ENCODE measurements at regions not wholly inside any gene's neighbourhood (a gene's known extent, or its start where the extent isn't known, plus 50 kb on each side); places are given as distances from the start of the nearest gene placed in this dataset.
"Not testable (repeated sequence)": the region's sequence is repeated elsewhere in the genome, so short reads cannot be mapped to it uniquely, and the experiment has no call there.

GRCh38 chr7:65509368-65510186 lies 135.9 kb downstream of the ZNF92 start:
- no peak for DNase-seq

GRCh38 chr7:65510187-65510538 lies 136.5 kb downstream of the ZNF92 start:
- DNase-seq, result not testable (repeated sequence)

- DNase-seq, result not testable (repeated sequence)
These were observed 146.1 kb downstream of the ZNF92 start for GRCh38 chr7:65519751-65520150.

GRCh38 chr7:65545465-65546161 lies 172.0 kb downstream of the ZNF92 start:
- DNase-seq, result not testable (repeated sequence)

GRCh38 chr7:65549589-65550443 lies 176.2 kb downstream of the ZNF92 start:
- DNase-seq, result not testable (repeated sequence)

- DNase-seq, result not testable (repeated sequence)
These were observed 176.8 kb downstream of the ZNF92 start for GRCh38 chr7:65550444-65550809.

- DNase-seq, result not testable (repeated sequence)
These were observed 177.4 kb downstream of the ZNF92 start for GRCh38 chr7:65551042-65551441.

- DNase-seq, result not testable (repeated sequence)
These were observed 181.2 kb downstream of the ZNF92 start for GRCh38 chr7:65554553-65555476.

GRCh38 chr7:65558584-65558983 lies 184.9 kb downstream of the ZNF92 start:
- not testable (repeated sequence) for DNase-seq

GRCh38 chr7:65561786-65562372 lies 188.2 kb downstream of the ZNF92 start:
- DNase-seq, result not testable (repeated sequence)

GRCh38 chr7:65562522-65562921 lies 188.9 kb downstream of the ZNF92 start:
- DNase-seq, result not testable (repeated sequence)

- DNase-seq, result not testable (repeated sequence)
These were observed 189.7 kb downstream of the ZNF92 start for GRCh38 chr7:65563333-65563732.

- not testable (repeated sequence) for DNase-seq
These were observed 194.6 kb downstream of the ZNF92 start for GRCh38 chr7:65568226-65568625.

GRCh38 chr7:65570990-65571389 lies 197.3 kb downstream of the ZNF92 start:
- DNase-seq, result not testable (repeated sequence)

- not testable (repeated sequence) for DNase-seq
These were observed 198.9 kb downstream of the ZNF92 start for GRCh38 chr7:65572581-65572980.

GRCh38 chr7:65576370-65576769 lies 202.7 kb downstream of the ZNF92 start:
- DNase-seq, result not testable (repeated sequence)

GRCh38 chr7:65582518-65583119 lies 209.0 kb downstream of the ZNF92 start:
- DNase-seq, result not testable (repeated sequence)

- not testable (repeated sequence) for DNase-seq
These were observed 228.8 kb downstream of the ZNF92 start for GRCh38 chr7:65602495-65602894.

GRCh38 chr7:65609131-65609530 lies 235.5 kb downstream of the ZNF92 start:
- DNase-seq, result no peak

Measured in amygdala (tissue), 56 donors.